Upper lobe of right lung (tissue), 1 donor: ENCODE measurements at regions not wholly inside any gene's neighbourhood (a gene's known extent, or its start where the extent isn't known, plus 50 kb on each side); places are given as distances from the start of the nearest gene placed in this dataset.
"Not testable (repeated sequence)": the region's sequence is repeated elsewhere in the genome, so short reads cannot be mapped to it uniquely, and the experiment has no call there.

Source experiments
- ATAC-seq: fragments of 200-7000 bp; cut with Tn5 transposase; one replicate; pipeline ENCODE4 v1.9.1; 2020; ENCODE audit warnings: mild to moderate bottlenecking, moderate library complexity
- DNase-seq: peaks from one replicate; pipeline ENCODE4 v3.0.0-alpha.2; 2020
- H3K27ac ChIP-seq: fragments of 200-600 bp; one replicate; pipeline ENCODE4 v1.8.0; 2022
- H3K27me3 ChIP-seq: fragments of 200-600 bp; one replicate; pipeline ENCODE4 v1.8.0; 2022; ENCODE audit warnings: mild to moderate bottlenecking
- H3K36me3 ChIP-seq: fragments of 200-600 bp; one replicate; pipeline ENCODE4 v1.8.0; 2022
- H3K4me1 ChIP-seq: fragments of 200-600 bp; one replicate; pipeline ENCODE4 v1.8.0; 2022
- H3K4me3 ChIP-seq: fragments of 200-600 bp; one replicate; pipeline ENCODE4 v1.8.0; 2022; ENCODE audit warnings: mild to moderate bottlenecking
- H3K9me3 ChIP-seq: fragments of 200-600 bp; one replicate; pipeline ENCODE4 v1.8.0; 2022
- intact Hi-C: fragments of 100-400 bp; cut with DNase I; formaldehyde crosslinking; loops from one replicate; pipeline ENCODE4 v1.11.0; 2022
- TF ChIP-seq, protein P1 (sequence below): fragments of 200-600 bp; IDR thresholded peaks from one replicate; pipeline ENCODE4 v1.8.0; 2022; ENCODE audit warnings: antibody characterized with exemption
- donor health status: DM: no; HTN: yes; CAD: no; lungs with severe emphysema.

DNA sequence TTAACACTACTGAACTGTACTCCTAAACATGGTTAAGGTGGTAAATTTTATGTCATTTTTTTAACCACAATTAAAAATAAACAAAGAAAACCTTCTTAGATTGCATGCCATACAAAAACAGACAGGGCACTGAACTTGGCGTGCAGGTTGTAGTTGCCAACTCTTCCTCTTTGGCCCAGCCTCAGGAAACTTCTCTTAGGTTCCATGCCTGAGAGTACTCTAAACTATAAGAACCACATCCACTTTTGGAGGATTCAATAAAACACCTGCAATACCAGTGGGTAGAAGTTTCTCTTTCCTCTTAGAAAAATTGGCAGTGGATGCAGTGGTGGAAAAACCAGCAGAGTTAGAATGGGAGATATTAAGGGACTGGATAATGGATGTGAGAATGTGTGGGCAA is 103.4 kb downstream of the LUZP4 start:
- Histone ChIP-seq H3K9me3 (no peaks in the 10 kb centered on the region), H3K4me1 (no peaks in the 10 kb centered on the region), H3K4me3 (no peak overlapping the region), H3K27ac (no peak overlapping the region), H3K36me3 (no peaks in the 10 kb centered on the region), H3K27me3 (no peaks in the 10 kb centered on the region)
- intact Hi-C loops = no loop called here
- TF ChIP-seq, protein P1, sequence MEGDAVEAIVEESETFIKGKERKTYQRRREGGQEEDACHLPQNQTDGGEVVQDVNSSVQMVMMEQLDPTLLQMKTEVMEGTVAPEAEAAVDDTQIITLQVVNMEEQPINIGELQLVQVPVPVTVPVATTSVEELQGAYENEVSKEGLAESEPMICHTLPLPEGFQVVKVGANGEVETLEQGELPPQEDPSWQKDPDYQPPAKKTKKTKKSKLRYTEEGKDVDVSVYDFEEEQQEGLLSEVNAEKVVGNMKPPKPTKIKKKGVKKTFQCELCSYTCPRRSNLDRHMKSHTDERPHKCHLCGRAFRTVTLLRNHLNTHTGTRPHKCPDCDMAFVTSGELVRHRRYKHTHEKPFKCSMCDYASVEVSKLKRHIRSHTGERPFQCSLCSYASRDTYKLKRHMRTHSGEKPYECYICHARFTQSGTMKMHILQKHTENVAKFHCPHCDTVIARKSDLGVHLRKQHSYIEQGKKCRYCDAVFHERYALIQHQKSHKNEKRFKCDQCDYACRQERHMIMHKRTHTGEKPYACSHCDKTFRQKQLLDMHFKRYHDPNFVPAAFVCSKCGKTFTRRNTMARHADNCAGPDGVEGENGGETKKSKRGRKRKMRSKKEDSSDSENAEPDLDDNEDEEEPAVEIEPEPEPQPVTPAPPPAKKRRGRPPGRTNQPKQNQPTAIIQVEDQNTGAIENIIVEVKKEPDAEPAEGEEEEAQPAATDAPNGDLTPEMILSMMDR = no peak
- DNase-seq (no peak), ATAC-seq (peak; percentile 57)

DNA sequence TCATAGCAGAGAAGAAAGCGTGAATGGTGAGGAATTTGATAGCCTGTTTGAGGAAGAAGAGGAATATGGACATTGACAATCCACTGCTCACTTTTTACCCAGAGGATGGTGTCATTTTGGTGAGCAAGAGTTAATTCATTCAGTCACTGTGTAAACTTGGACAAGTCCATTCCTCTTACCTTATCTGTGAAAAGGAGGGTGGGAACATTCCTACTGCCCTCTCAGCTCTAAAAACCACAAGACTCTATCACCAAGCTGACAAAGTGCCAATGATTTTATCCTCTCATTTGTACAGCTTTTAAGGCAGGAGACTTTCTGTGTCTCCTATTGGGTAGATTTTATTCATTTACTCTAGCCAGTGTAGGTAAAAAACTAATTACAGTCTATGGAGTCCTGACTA is 103.8 kb downstream of the LUZP4 start:
- no peaks in the 10 kb centered on the region for H3K4me1 ChIP-seq
- intact Hi-C loops = no loop called here
- no peaks in the 10 kb centered on the region for H3K27me3 ChIP-seq
- no peak overlapping the region for H3K4me3 ChIP-seq
- no peaks in the 10 kb centered on the region for H3K36me3 ChIP-seq
- peak overlapping the region; percentile 30 for H3K27ac ChIP-seq
- H3K9me3 ChIP-seq = no peaks in the 10 kb centered on the region
- DNase-seq (no peak), ATAC-seq (peak; percentile 88)
- TF ChIP-seq, protein P1 = no peak

DNA sequence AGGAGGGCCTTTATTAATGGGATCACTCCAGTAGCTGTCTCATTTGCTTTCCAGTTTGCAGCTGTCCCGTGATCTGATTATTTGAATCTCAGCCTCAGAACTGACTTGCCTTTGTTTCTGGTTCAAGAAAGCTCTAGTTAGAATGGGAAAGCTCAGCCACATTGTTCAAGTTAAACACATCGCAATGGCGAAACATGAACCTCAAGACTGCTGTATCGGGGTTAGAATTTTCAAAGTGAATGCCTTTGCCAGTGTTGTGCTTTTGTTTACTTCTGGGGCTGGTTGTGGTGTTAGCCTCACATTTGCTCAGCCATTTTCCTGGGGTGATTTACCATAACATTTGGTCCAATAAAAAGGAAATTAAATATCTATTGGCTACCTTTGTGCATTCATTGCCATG is 105.3 kb downstream of the LUZP4 start:
- H3K27me3 ChIP-seq, DNase-seq, ATAC-seq, H3K4me1 ChIP-seq, H3K36me3 ChIP-seq, intact Hi-C loops, H3K9me3 ChIP-seq, H3K27ac ChIP-seq, H3K4me3 ChIP-seq: not testable (repeated sequence)

GRCh38 chrX:115399306-115399705 is 109.8 kb downstream of the LUZP4 start:
- H3K27me3 ChIP-seq = no peaks in the 10 kb centered on the region
- H3K9me3 ChIP-seq = no peaks in the 10 kb centered on the region
- no peak for DNase-seq
- no peaks in the 10 kb centered on the region for H3K4me1 ChIP-seq
- no peak overlapping the region for H3K27ac ChIP-seq
- ATAC-seq = no peak
- H3K4me3 ChIP-seq = no peak overlapping the region
- TF ChIP-seq, protein P1 = no peak
- intact Hi-C loops = no loop called here
- no peaks in the 10 kb centered on the region for H3K36me3 ChIP-seq

DNA sequence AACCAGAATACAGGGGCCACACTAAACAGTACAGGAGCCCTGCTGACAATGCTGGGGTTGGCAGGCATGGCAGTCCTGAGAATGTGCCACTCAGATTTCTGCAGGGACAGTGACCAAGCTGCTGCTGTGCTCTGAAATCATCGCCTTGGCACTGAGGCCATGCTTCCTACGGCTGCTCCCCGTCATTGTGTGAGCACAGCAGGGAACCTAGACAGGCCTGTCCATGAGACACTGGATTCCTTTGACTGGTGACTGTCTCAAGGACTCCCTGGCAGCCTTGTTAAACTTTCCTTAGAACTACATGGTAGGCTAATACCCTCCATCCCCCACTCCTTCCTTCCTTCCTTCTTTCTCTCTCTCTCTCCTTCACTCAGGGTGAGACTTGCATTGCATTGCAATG is 111.4 kb downstream of the LUZP4 start:
- no peaks in the 10 kb centered on the region for H3K9me3 ChIP-seq
- no peak for ATAC-seq
- no peak for DNase-seq
- intact Hi-C loops = no loop called here
- TF ChIP-seq, protein P1 = no peak
- no peak overlapping the region for H3K27ac ChIP-seq
- no peak overlapping the region for H3K4me3 ChIP-seq
- H3K36me3 ChIP-seq = no peaks in the 10 kb centered on the region
- no peaks in the 10 kb centered on the region for H3K4me1 ChIP-seq
- no peaks in the 10 kb centered on the region for H3K27me3 ChIP-seq

GRCh38 chrX:115402299-115402698 is 112.8 kb downstream of the LUZP4 start:
- intact Hi-C loops = no loop called here
- TF ChIP-seq, protein P1 = no peak
- no peaks in the 10 kb centered on the region for H3K9me3 ChIP-seq
- H3K27ac ChIP-seq = no peak overlapping the region
- H3K4me3 ChIP-seq = no peak overlapping the region
- no peaks in the 10 kb centered on the region for H3K36me3 ChIP-seq
- no peaks in the 10 kb centered on the region for H3K27me3 ChIP-seq
- DNase-seq (no peak), ATAC-seq (peak; percentile 70)
- no peaks in the 10 kb centered on the region for H3K4me1 ChIP-seq
